Lower leg skin (tissue), 4 donors: ENCODE measurements at regions not wholly inside any gene's neighbourhood (a gene's known extent, or its start where the extent isn't known, plus 50 kb on each side); places are given as distances from the start of the nearest gene placed in this dataset.

Experiments
- DNase-seq, 2 donors: peaks; one replicate each; pipeline ENCODE4 v3.0.0-alpha.2; 2019; ENCODE audit warnings: low spot score in 2 of 2
- H3K4me3 ChIP-seq: fragments of 200-600 bp; sonication (generic); 2 replicates; pipeline ENCODE4 v1.5.1; 2017; ENCODE audit warnings: mild to moderate bottlenecking, low read depth; ENCODE audit not compliant: poor library complexity, severe bottlenecking
- CTCF ChIP-seq, 3 donors: fragments of 450-650 bp; IDR thresholded peaks; one replicate each; pipeline ENCODE4 v1.5.1; 2016; ENCODE audit warnings: antibody characterized with exemption in 3 of 3, mild to moderate bottlenecking in 3 of 3, moderate library complexity in 2 of 3
- POLR2A ChIP-seq, 2 donors: fragments of 450-650 bp; IDR thresholded peaks; one replicate each; pipeline ENCODE4 v1.6.1; 2016 to 2017; ENCODE audit warnings: antibody characterized with exemption in 2 of 2, mild to moderate bottlenecking in 1 of 2, moderate library complexity in 1 of 2
- WGBS, 2 donors: methylation state at CpG; one replicate each; pipeline ENCODE4 v1.1.5; 2018; 5-methylcytosine and 5-hydroxymethylcytosine counted together
- intact Hi-C: fragments of 100-400 bp; cut with DNase I; formaldehyde crosslinking; loops from one replicate; pipeline ENCODE4 v1.15.0; 2023; ENCODE audit warnings: low total_unique reads

GRCh38 chr2:37784071-37784758 is 112.8 kb upstream of the CDC42EP3 start:
- intact Hi-C loops, result no loop called here
- no peak for DNase-seq
- TF ChIP-seq CTCF (IDR thresholded peaks at IDR 0.05) (no peak), POLR2A (IDR thresholded peaks at IDR 0.05) (no peak)
- H3K4me3 ChIP-seq, result no peak overlapping the region
- WGBS, 2 donors, result 83 to 90% methylated on average over 3 of the region's 3 CpGs

- TF ChIP-seq POLR2A (IDR thresholded peaks at IDR 0.05) (no peak), CTCF (IDR thresholded peaks at IDR 0.05) (no peak)
- WGBS, 2 donors, result 90 to 93% methylated on average over 5 of the region's 5 CpGs
- no peak overlapping the region for H3K4me3 ChIP-seq
- intact Hi-C loops, result no loop called here
- no peak for DNase-seq
Observed at GRCh38 chr2:37784759-37785149, 113.3 kb upstream of the CDC42EP3 start.

- H3K4me3 ChIP-seq, result no peak overlapping the region
- WGBS, 2 donors, result 94 to 100% methylated on average over 1 of the region's 1 CpG
- no peak for TF ChIP-seq CTCF (IDR thresholded peaks at IDR 0.05)
- no peak for TF ChIP-seq POLR2A (IDR thresholded peaks at IDR 0.05)
- no peak for DNase-seq
- intact Hi-C loops, result no loop called here
Observed at GRCh38 chr2:37786191-37786698, 114.8 kb upstream of the CDC42EP3 start.

GRCh38 chr2:37786854-37787253 is 115.4 kb upstream of the CDC42EP3 start:
- no peak overlapping the region for H3K4me3 ChIP-seq
- peak in 1 of 2 donors; percentile 21 for DNase-seq
- TF ChIP-seq POLR2A (IDR thresholded peaks at IDR 0.05), result no peak
- TF ChIP-seq CTCF (IDR thresholded peaks at IDR 0.05), result no peak
- 48 to 61% methylated on average over 5 of the region's 5 CpGs for WGBS, 2 donors
- intact Hi-C loops, result no loop called here

GRCh38 chr2:37788602-37789209 is 117.3 kb upstream of the CDC42EP3 start:
- DNase-seq, result no peak
- TF ChIP-seq POLR2A (IDR thresholded peaks at IDR 0.05), result no peak
- TF ChIP-seq CTCF (IDR thresholded peaks at IDR 0.05), result no peak
- H3K4me3 ChIP-seq, result no peak overlapping the region
- intact Hi-C loops, result no loop called here
